ENCODE measurements at regions not wholly inside any gene's neighbourhood (a gene's known extent, or its start where the extent isn't known, plus 50 kb on each side); places are given as distances from the start of the nearest gene placed in this dataset.

DNA sequence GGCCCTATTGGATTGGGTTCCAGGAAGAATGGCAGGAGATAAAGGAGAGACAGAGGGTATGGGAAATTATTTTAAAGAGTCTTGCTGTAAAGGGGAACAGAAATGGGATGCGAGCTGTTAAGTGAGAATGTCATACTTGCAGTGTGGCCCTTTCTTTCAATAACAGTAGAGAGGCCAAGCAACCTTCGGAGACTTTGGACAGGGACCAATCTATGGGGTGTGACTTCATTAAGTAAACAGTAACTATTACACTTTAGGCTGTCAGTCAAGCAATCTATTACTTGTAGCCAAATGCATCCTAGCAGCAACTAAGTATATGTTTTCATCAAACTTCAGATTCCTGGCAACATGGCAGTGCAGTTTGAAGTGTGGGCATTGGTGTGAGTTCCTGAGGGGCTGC is 376.2 kb upstream of the LARGE1 start:
- Histone ChIP-seq H4K20me1 (ENCODE audit: control insufficient read depth, extremely low read depth, insufficient read depth, low read length) (no peaks in the 10 kb centered on the region), H3K4me2 (ENCODE audit: control insufficient read depth, extremely low read depth, insufficient read depth, low read depth, low read length) (no peak overlapping the region), H3K27me3 (ENCODE audit: control insufficient read depth, extremely low read depth, insufficient read depth, low read length) (no peaks in the 10 kb centered on the region), H3K9me1 (ENCODE audit: control insufficient read depth, extremely low read depth, insufficient read depth, low read length) (no peaks in the 10 kb centered on the region), H3K36me3 (ENCODE audit: control insufficient read depth in 2 of 2, extremely low read depth in 1 of 2, insufficient read depth in 2 of 2, low read length in 2 of 2) (no peaks in the 10 kb centered on the region), H3K4me1 (ENCODE audit: control insufficient read depth, extremely low read depth, insufficient read depth, low read length) (no peaks in the 10 kb centered on the region), H3K9me3 (ENCODE audit: control insufficient read depth, low read depth, low read length) (no peaks in the 10 kb centered on the region), H3K4me3 (ENCODE audit: control insufficient read depth in 2 of 3, extremely low read depth in 1 of 3, insufficient read depth in 2 of 3, low read depth in 1 of 3, low read length in 3 of 3) (no peak overlapping the region), H3K79me2 (ENCODE audit: control insufficient read depth, insufficient read depth, low read length) (no peaks in the 10 kb centered on the region), H3K9ac (ENCODE audit: control insufficient read depth, extremely low read depth, insufficient read depth, low read length) (no peak overlapping the region), H2AFZ (ENCODE audit: control insufficient read depth, low read length) (no peak overlapping the region), H3K27ac (ENCODE audit: control insufficient read depth, insufficient read depth, low read length) (no peak overlapping the region)
- FAIRE-seq, result no peak
- dilution Hi-C loops (cut with MboI; ENCODE audit: extremely low pct_ligation_motif_present, low sequenced_read_pairs), result no loop called here
- DNase-seq (ENCODE audit: low read depth, low spot score), result no peak
- no peak for TF ChIP-seq EZH2 (IDR thresholded peaks at IDR 0.05; ENCODE audit: low read length)
- TF ChIP-seq, protein P1, sequence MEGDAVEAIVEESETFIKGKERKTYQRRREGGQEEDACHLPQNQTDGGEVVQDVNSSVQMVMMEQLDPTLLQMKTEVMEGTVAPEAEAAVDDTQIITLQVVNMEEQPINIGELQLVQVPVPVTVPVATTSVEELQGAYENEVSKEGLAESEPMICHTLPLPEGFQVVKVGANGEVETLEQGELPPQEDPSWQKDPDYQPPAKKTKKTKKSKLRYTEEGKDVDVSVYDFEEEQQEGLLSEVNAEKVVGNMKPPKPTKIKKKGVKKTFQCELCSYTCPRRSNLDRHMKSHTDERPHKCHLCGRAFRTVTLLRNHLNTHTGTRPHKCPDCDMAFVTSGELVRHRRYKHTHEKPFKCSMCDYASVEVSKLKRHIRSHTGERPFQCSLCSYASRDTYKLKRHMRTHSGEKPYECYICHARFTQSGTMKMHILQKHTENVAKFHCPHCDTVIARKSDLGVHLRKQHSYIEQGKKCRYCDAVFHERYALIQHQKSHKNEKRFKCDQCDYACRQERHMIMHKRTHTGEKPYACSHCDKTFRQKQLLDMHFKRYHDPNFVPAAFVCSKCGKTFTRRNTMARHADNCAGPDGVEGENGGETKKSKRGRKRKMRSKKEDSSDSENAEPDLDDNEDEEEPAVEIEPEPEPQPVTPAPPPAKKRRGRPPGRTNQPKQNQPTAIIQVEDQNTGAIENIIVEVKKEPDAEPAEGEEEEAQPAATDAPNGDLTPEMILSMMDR (optimal IDR thresholded peaks at IDR 0.05 in 1 of 3, IDR thresholded peaks at IDR 0.05 in 1 of 3, conservative IDR thresholded peaks at IDR 0.05 in 1 of 3; ENCODE audit: extremely low read depth in 1 of 3, insufficient read depth in 2 of 3, low read length in 3 of 3), result no peak

DNA sequence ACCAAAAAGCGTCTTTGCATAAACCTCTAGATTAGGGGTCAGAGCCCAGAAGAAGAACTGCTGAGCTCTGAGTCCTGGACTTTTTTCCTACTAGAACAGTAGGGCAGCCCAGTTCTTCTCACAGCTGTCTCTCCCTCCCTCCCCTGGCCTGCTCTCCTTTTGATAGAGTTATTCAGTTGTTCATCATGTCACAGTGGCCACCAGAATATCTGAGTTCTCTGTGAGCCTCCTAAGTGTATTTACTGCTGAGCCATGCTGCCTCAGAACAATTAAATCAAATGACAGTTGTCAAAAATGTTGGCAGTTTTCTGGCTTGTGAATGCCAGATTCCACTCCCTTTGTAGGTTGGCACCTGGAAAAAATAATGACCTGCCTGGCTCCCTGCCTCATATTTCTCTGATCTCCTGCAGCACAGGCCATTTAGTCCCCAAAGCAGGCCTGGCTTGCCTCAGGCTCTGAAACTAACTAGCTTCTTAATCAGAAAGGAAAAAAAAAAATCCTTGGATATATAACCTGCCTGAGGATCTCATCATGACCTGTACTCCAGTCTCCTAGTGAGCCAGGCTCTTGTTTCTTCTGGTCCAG is 377.4 kb upstream of the LARGE1 start:
- Histone ChIP-seq H4K20me1 (ENCODE audit: control insufficient read depth, extremely low read depth, insufficient read depth, low read length) (no peaks in the 10 kb centered on the region), H3K9me1 (ENCODE audit: control insufficient read depth, extremely low read depth, insufficient read depth, low read length) (no peaks in the 10 kb centered on the region), H3K9ac (ENCODE audit: control insufficient read depth, extremely low read depth, insufficient read depth, low read length) (no peak overlapping the region), H3K27ac (ENCODE audit: control insufficient read depth, insufficient read depth, low read length) (no peak overlapping the region), H3K4me3 (ENCODE audit: control insufficient read depth in 2 of 3, extremely low read depth in 1 of 3, insufficient read depth in 2 of 3, low read depth in 1 of 3, low read length in 3 of 3) (no peak overlapping the region), H3K4me2 (ENCODE audit: control insufficient read depth, extremely low read depth, insufficient read depth, low read depth, low read length) (no peak overlapping the region), H3K4me1 (ENCODE audit: control insufficient read depth, extremely low read depth, insufficient read depth, low read length) (no peaks in the 10 kb centered on the region), H3K79me2 (ENCODE audit: control insufficient read depth, insufficient read depth, low read length) (no peaks in the 10 kb centered on the region), H3K27me3 (ENCODE audit: control insufficient read depth, extremely low read depth, insufficient read depth, low read length) (no peaks in the 10 kb centered on the region), H2AFZ (ENCODE audit: control insufficient read depth, low read length) (no peak overlapping the region), H3K36me3 (ENCODE audit: control insufficient read depth in 2 of 2, extremely low read depth in 1 of 2, insufficient read depth in 2 of 2, low read length in 2 of 2) (no peaks in the 10 kb centered on the region), H3K9me3 (ENCODE audit: control insufficient read depth, low read depth, low read length) (no peaks in the 10 kb centered on the region)
- dilution Hi-C loops (cut with MboI; ENCODE audit: extremely low pct_ligation_motif_present, low sequenced_read_pairs), result no loop called here
- DNase-seq (ENCODE audit: low read depth, low spot score), result no peak
- no peak for FAIRE-seq
- TF ChIP-seq EZH2 (IDR thresholded peaks at IDR 0.05; ENCODE audit: low read length), result no peak
- TF ChIP-seq, protein P1 (optimal IDR thresholded peaks at IDR 0.05 in 1 of 3, IDR thresholded peaks at IDR 0.05 in 1 of 3, conservative IDR thresholded peaks at IDR 0.05 in 1 of 3; ENCODE audit: extremely low read depth in 1 of 3, insufficient read depth in 2 of 3, low read length in 3 of 3), result no peak

All from keratinocyte (primary cell).